ENCODE measurements at regions not wholly inside any gene's neighbourhood (a gene's known extent, or its start where the extent isn't known, plus 50 kb on each side); places are given as distances from the start of the nearest gene placed in this dataset.

DNA sequence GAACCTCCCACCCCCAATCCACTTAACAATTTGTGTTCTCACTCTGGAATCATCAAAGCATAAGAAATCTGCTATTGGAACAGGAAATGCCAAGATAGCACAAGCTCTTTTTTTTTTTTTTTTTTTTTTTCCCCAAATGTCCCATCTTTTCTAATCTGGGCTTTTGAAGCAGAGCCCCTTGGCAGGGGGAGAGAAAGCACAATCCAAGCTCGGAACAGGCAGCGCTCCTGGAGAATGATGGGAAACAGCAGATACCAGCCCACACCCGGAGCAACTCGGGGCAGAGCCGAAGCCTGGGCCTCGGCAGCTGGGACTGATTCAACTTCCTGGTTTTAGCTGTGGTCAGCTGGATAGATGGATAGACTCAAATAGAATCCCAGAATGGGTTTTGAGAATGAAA lies 235.1 kb downstream of the QDPR start:
- H3K27ac ChIP-seq: no peak overlapping the region
- no TSS peak for BruUV-seq (replicated peaks)
- TF ChIP-seq, protein P1, sequence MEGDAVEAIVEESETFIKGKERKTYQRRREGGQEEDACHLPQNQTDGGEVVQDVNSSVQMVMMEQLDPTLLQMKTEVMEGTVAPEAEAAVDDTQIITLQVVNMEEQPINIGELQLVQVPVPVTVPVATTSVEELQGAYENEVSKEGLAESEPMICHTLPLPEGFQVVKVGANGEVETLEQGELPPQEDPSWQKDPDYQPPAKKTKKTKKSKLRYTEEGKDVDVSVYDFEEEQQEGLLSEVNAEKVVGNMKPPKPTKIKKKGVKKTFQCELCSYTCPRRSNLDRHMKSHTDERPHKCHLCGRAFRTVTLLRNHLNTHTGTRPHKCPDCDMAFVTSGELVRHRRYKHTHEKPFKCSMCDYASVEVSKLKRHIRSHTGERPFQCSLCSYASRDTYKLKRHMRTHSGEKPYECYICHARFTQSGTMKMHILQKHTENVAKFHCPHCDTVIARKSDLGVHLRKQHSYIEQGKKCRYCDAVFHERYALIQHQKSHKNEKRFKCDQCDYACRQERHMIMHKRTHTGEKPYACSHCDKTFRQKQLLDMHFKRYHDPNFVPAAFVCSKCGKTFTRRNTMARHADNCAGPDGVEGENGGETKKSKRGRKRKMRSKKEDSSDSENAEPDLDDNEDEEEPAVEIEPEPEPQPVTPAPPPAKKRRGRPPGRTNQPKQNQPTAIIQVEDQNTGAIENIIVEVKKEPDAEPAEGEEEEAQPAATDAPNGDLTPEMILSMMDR (conservative IDR thresholded peaks at IDR 0.05): no peak
- H3K4me3 ChIP-seq: no peak overlapping the region
- H3K79me2 ChIP-seq (ENCODE audit: low read depth): no peaks in the 10 kb centered on the region
- H2AFZ ChIP-seq: no peak overlapping the region
- DNase-seq: no peak
- H3K36me3 ChIP-seq (ENCODE audit: low read depth): no peaks in the 10 kb centered on the region
- H3K27me3 ChIP-seq (ENCODE audit: insufficient read depth, low read depth): no peaks in the 10 kb centered on the region
- H3K9me2 ChIP-seq (ENCODE audit: insufficient read depth): no peaks in the 10 kb centered on the region
- no peaks in the 10 kb centered on the region for H3K4me1 ChIP-seq (replicated peaks; ENCODE audit: insufficient read depth)
- ChIA-PET CTCF (no interaction called here), POLR2A (ENCODE audit: unreplicated experiment) (no interaction called here)
- intact Hi-C loops (cut with micrococcal nuclease; ENCODE audit: unreplicated experiment): no loop called here
- H4K20me1 ChIP-seq (ENCODE audit: insufficient read depth): no peaks in the 10 kb centered on the region
- no peak overlapping the region for H3K4me2 ChIP-seq
- H3F3A ChIP-seq (ENCODE audit: insufficient read depth, low read depth): no peaks in the 10 kb centered on the region
- no peaks in the 10 kb centered on the region for H3K9me3 ChIP-seq (ENCODE audit: insufficient read depth, low read depth)

DNA sequence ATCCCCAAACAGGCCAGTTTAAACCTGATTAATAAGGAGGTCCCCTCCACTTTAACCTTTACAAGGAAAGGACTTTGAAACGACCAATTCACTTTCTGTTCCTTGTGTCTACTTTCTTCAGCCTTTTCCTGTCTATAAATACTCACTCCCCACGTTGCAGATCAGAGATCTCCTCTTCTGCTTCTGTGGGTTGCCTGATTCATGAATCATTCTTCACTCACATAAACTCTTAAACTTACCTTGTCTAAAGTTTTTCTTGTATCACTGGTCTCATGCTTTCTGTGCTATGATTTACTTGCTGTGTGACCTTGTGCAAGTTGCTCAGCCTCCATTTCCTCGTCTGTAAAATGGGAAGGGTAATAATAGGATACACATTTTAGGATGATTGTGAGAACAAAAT lies 236.1 kb downstream of the QDPR start:
- H3K4me3 ChIP-seq: no peak overlapping the region
- POLR2A ChIA-PET (ENCODE audit: unreplicated experiment): no interaction called here
- H3K36me3 ChIP-seq (ENCODE audit: low read depth): no peaks in the 10 kb centered on the region
- DNase-seq: no peak
- CTCF ChIA-PET: no interaction called here
- H3F3A ChIP-seq (ENCODE audit: insufficient read depth, low read depth): no peaks in the 10 kb centered on the region
- H3K79me2 ChIP-seq (ENCODE audit: low read depth): no peaks in the 10 kb centered on the region
- no peaks in the 10 kb centered on the region for H3K9me3 ChIP-seq (ENCODE audit: insufficient read depth, low read depth)
- no peak overlapping the region for H3K27ac ChIP-seq
- no peaks in the 10 kb centered on the region for H3K4me1 ChIP-seq (replicated peaks; ENCODE audit: insufficient read depth)
- no peak overlapping the region for H3K4me2 ChIP-seq
- H4K20me1 ChIP-seq (ENCODE audit: insufficient read depth): no peaks in the 10 kb centered on the region
- no peak overlapping the region for H2AFZ ChIP-seq
- BruUV-seq (replicated peaks): no TSS peak
- H3K27me3 ChIP-seq (ENCODE audit: insufficient read depth, low read depth): no peaks in the 10 kb centered on the region
- H3K9me2 ChIP-seq (ENCODE audit: insufficient read depth): no peaks in the 10 kb centered on the region
- TF ChIP-seq, protein P1 (conservative IDR thresholded peaks at IDR 0.05): no peak
- no peak for TF ChIP-seq EZH2 (IDR thresholded peaks at IDR 0.05; ENCODE audit: low read depth)
- intact Hi-C loops (cut with micrococcal nuclease; ENCODE audit: unreplicated experiment): no loop called here

DNA sequence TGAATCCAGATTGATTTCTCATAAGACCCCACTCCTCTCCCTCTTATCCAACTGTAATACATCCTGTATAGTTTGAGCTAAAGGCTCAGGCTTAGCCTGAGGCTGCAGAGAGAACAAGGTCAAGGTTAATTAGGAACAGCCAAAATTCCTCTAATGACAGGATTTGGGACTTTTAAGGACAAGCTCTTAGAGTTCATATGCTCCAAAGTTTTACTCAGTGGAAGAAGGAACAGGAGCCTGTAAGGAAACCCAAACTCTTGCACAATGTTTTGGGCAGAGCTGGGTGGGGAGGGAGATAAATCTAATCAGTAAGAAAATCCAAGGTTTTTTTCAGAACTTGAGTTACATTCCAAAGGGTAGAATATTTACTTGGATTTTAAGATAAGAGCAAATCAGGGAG lies 238.8 kb downstream of the QDPR start:
- Histone ChIP-seq H3K4me2 (no peak overlapping the region), H3K9me3 (ENCODE audit: insufficient read depth, low read depth) (no peaks in the 10 kb centered on the region), H3K36me3 (ENCODE audit: low read depth) (no peaks in the 10 kb centered on the region), H3K79me2 (ENCODE audit: low read depth) (no peaks in the 10 kb centered on the region), H2AFZ (no peak overlapping the region), H3K27me3 (ENCODE audit: insufficient read depth, low read depth) (0 out of 2 replicates have a peak, but pooled peaks cover 14% of the 10 kb centered on the region), H4K20me1 (ENCODE audit: insufficient read depth) (no peaks in the 10 kb centered on the region), H3K4me3 (no peak overlapping the region), H3K27ac (no peak overlapping the region), H3F3A (ENCODE audit: insufficient read depth, low read depth) (no peaks in the 10 kb centered on the region), H3K9me2 (ENCODE audit: insufficient read depth) (no peaks in the 10 kb centered on the region), H3K4me1 (replicated peaks; ENCODE audit: insufficient read depth) (no peaks in the 10 kb centered on the region)
- CTCF ChIA-PET: no interaction called here
- no TSS peak for BruUV-seq (replicated peaks)
- TF ChIP-seq, protein P1 (conservative IDR thresholded peaks at IDR 0.05): no peak
- TF ChIP-seq EZH2 (IDR thresholded peaks at IDR 0.05; ENCODE audit: low read depth): no peak
- intact Hi-C loops (cut with micrococcal nuclease; ENCODE audit: unreplicated experiment): no loop called here
- POLR2A ChIA-PET (ENCODE audit: unreplicated experiment): no interaction called here
- no peak for DNase-seq
